ENCODE measurements at regions not wholly inside any gene's neighbourhood (a gene's known extent, or its start where the extent isn't known, plus 50 kb on each side); places are given as distances from the start of the nearest gene placed in this dataset.

DNA sequence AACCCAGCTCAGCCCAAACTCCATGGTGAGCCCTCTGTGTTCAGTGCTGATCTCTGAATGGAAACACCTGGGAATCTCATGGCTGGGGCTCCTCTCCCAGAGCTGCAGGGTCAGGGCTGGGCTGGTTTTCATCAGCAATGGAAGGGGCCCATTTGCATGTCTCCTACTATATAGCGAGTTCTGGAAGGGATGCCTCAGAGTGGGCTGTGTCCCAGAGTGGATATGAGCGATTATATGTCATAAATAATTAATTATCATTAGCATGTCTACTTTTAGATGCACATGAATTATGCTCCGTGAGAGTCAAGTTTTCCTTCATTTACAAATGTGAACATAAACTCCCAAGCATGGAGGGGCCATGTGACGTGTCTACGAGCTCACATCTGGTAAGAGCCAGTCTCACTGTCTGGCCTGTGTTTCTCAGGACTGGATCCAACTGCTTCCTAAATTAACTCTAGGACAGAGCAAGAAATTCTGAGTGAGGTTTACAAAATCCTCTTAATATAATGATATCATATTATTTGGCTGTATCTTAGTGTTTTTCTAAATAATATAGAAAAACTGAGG, 553.4 kb downstream of the GOLGA6L6 start (continued):
- TF ChIP-seq NRF1 (IDR thresholded peaks at IDR 0.05; ENCODE audit: low read depth, low read length) = no peak
- TF ChIP-seq SMC3 (IDR thresholded peaks at IDR 0.05; ENCODE audit: low read depth, low read length) = no peak
- TF ChIP-seq RFX5 (IDR thresholded peaks at IDR 0.05; ENCODE audit: low read length) = no peak

DNA sequence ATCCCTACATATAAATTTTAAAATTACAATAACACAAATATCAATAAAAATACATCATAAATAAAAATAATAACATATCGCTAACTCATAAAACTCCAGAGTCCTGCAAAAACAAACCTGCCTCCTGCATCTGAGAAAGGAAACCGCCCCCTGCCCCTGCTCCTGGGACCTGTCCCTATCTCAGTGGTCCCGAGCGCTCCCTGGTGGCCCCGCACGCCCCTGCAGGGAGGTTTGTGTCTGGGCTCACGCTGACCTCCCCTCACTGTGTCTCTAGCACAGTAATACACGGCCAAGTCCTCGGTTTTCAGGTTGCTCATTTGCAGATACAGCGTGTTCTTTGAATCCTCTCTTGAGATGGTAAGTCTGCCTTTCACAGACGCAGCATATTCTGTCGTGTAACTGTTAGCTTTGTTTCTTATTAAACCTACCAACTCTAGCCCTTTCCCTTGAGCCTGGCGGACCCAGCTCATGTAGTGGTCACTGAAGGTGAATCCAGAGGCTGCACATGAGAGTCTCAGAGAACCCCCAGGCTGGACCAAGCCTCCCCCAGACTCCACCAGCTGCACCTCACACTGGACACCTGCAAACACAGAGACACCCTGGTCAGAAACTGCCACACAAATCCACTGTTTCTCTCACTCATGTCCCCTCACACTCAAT, 554.1 kb downstream of the GOLGA6L6 start:
- ChIA-PET CTCF (interaction anchor here (1.4 kb wide), 1 partner anchor 12 kb away, joined by 3 read pairs; no protein-coding TSS in a partner anchor), POLR2A (no interaction called here)
- TF ChIP-seq CTCF (IDR thresholded peaks at IDR 0.05) (peak; percentile 60), JUND (IDR thresholded peaks at IDR 0.05) (no peak), RAD21 (IDR thresholded peaks at IDR 0.05; ENCODE audit: low read length) (peak; percentile 28), EP300 (IDR thresholded peaks at IDR 0.05; ENCODE audit: borderline replicate concordance in 1 of 2, low read depth in 1 of 2, low read length in 1 of 2) (no peak), SMC3 (IDR thresholded peaks at IDR 0.05; ENCODE audit: low read depth, low read length) (0 out of 2 replicates have a peak, but pooled peaks have one; percentile 11)

GRCh38 chr15:19984101-19984500, 557.5 kb downstream of the GOLGA6L6 start:
- H3K4me2 ChIP-seq = no peak overlapping the region
- H3K27ac ChIP-seq (ENCODE audit: low read depth in 2 of 2, low read length in 1 of 2) = no peak overlapping the region
- no peaks in the 10 kb centered on the region for H4K20me1 ChIP-seq (ENCODE audit: insufficient read depth)
- H3K9me3 ChIP-seq = no peaks in the 10 kb centered on the region
- no peaks in the 10 kb centered on the region for H3K79me2 ChIP-seq (ENCODE audit: insufficient read depth)
- no peak overlapping the region for H3K9ac ChIP-seq
- ChIA-PET POLR2A (no interaction called here), CTCF (no interaction called here)
- H2AFZ ChIP-seq (ENCODE audit: low read depth) = no peak overlapping the region
- DNase-seq = no peak
- 8% methylated on average over 1 of the region's 1 CpG for WGBS (ENCODE audit: low lambda C conversion rate)
- no peaks in the 10 kb centered on the region for H3K9me2 ChIP-seq
- H3K27me3 ChIP-seq (ENCODE audit: insufficient read depth) = no peaks in the 10 kb centered on the region
- no peak for TF ChIP-seq SMC3 (IDR thresholded peaks at IDR 0.05; ENCODE audit: low read depth, low read length)
- TF ChIP-seq EP300 (IDR thresholded peaks at IDR 0.05; ENCODE audit: borderline replicate concordance in 1 of 2, low read depth in 1 of 2, low read length in 1 of 2) = no peak
- TF ChIP-seq SIN3A (IDR thresholded peaks at IDR 0.05; ENCODE audit: borderline replicate concordance, low read depth, low read length) = no peak
- TF ChIP-seq RCOR1 (IDR thresholded peaks at IDR 0.05; ENCODE audit: low read length) = no peak
- TF ChIP-seq, protein P1, sequence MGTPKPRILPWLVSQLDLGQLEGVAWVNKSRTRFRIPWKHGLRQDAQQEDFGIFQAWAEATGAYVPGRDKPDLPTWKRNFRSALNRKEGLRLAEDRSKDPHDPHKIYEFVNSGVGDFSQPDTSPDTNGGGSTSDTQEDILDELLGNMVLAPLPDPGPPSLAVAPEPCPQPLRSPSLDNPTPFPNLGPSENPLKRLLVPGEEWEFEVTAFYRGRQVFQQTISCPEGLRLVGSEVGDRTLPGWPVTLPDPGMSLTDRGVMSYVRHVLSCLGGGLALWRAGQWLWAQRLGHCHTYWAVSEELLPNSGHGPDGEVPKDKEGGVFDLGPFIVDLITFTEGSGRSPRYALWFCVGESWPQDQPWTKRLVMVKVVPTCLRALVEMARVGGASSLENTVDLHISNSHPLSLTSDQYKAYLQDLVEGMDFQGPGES (IDR thresholded peaks at IDR 0.05; ENCODE audit: low read depth, low read length) = no peak
- no peak for TF ChIP-seq CHD2 (IDR thresholded peaks at IDR 0.05; ENCODE audit: low read length, partially characterized antibody)
- TF ChIP-seq RFX5 (IDR thresholded peaks at IDR 0.05; ENCODE audit: low read length) = no peak
- TF ChIP-seq USF1 (IDR thresholded peaks at IDR 0.05; ENCODE audit: borderline replicate concordance, low read depth) = no peak
- H3K36me3 ChIP-seq (replicated peaks in 1 of 2; ENCODE audit: control insufficient read depth in 1 of 2, insufficient read depth in 2 of 2, low read length in 1 of 2) = no peaks in the 10 kb centered on the region
- H3K4me3 ChIP-seq (ENCODE audit: low read depth in 2 of 2, low read length in 1 of 2) = no peak overlapping the region
- no peaks in the 10 kb centered on the region for H3K4me1 ChIP-seq (ENCODE audit: control insufficient read depth in 1 of 2, insufficient read depth in 2 of 2, low read depth in 1 of 2, low read length in 1 of 2)
- H3F3A ChIP-seq (replicated peaks; ENCODE audit: insufficient read depth) = no peaks in the 10 kb centered on the region

More for the DNA sequence above, 554.1 kb downstream of the GOLGA6L6 start:
- Histone ChIP-seq H3K9me2 (no peaks in the 10 kb centered on the region), H4K20me1 (ENCODE audit: insufficient read depth) (no peaks in the 10 kb centered on the region), H3K4me2 (no peak overlapping the region), H3K36me3 (replicated peaks in 1 of 2; ENCODE audit: control insufficient read depth in 1 of 2, insufficient read depth in 2 of 2, low read length in 1 of 2) (no peaks in the 10 kb centered on the region), H3K27me3 (ENCODE audit: insufficient read depth) (no peaks in the 10 kb centered on the region), H3K9me3 (no peaks in the 10 kb centered on the region), H3K9ac (no peak overlapping the region), H2AFZ (ENCODE audit: low read depth) (no peak overlapping the region), H3K27ac (ENCODE audit: low read depth in 2 of 2, low read length in 1 of 2) (no peak overlapping the region), H3K79me2 (ENCODE audit: insufficient read depth) (no peaks in the 10 kb centered on the region), H3K4me3 (ENCODE audit: low read depth in 2 of 2, low read length in 1 of 2) (no peak overlapping the region), H3K4me1 (ENCODE audit: control insufficient read depth in 1 of 2, insufficient read depth in 2 of 2, low read depth in 1 of 2, low read length in 1 of 2) (no peaks in the 10 kb centered on the region), H3F3A (replicated peaks; ENCODE audit: insufficient read depth) (no peaks in the 10 kb centered on the region)
- 2% methylated on average over 11 of the region's 13 CpGs for WGBS (ENCODE audit: low lambda C conversion rate)
- peak; percentile 56 for DNase-seq
